GM19438 (cell line): ENCODE measurements at regions not wholly inside any gene's neighbourhood (a gene's known extent, or its start where the extent isn't known, plus 50 kb on each side); places are given as distances from the start of the nearest gene placed in this dataset.

Experiments
- ATAC-seq: cut with Tn5 transposase; IDR thresholded peaks from one replicate; pipeline ENCODE4 v1.9.1; 2021; ENCODE audit warnings: low read depth; ENCODE audit not compliant: unreplicated experiment

DNA sequence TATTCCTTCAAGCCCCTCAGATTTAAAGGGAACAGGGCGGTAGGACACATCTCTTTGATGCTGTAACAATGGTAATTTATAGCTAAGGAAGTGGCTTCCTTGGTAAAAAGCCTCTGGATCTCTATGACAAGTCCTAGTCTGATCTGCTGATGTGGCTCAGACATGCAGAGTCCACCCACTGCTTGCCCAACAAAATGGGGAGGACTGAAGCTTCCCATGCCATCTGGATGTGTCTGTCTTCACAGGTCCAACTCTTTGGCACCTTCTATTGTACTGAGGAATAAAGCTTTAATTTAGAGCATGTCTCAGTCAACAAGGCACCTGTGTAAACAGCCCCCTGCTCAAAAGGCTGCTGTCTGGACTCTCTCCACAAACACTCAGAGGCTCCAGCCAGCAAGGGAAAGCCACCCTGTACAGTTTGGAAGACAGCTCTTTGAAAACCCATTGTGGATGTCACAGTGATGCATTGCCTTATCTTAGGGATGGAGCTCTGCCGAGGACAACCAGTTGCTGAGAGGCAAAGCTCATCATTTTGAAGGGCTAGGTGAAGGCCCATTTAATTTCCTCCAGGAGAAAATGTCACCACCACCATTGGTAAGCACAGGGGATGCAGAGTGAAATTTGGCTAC, 348.6 kb upstream of the GRM7 start:
- no peak for ATAC-seq

DNA sequence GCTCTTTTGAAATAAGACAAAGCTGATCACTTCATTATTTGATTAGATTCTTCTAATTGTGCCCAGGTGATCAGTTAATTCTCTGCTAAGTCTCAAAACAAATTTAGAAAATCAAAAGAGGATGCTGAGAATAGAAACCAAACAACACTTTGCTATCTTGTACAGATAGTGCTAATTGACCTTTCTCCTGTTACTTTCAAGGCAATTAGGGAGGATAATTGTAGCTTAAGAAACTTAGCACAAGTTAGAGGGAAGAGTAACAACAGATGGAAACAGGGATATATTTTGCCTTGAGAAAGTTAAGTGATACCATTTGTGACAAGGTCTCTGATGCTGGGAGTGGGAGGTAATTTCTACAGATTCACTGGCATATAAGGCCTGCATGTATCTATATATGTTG, 344.8 kb upstream of the GRM7 start:
- ATAC-seq, result no peak

DNA sequence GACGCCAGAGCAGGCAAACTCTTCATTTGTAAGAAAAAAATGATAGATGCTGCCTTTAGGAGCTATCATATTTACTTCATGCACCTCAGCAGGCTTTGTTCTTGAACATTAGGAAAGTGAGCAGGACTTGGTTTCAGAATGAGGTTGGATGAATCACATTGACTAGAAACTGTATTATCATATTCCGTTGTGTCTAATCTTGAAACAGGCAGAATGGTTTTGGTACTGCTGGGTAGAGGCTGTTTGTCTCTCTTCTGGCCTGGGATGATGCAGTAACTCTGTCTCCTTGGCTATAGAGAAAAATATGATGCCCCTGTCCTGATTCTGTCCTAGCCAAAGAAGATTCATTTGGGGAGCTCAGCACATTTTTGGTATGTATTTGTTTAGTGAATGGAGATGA, 344.2 kb upstream of the GRM7 start:
- ATAC-seq, result no peak

- no peak for ATAC-seq
These were observed 342.1 kb upstream of the GRM7 start for GRCh38 chr3:6518709-6519345.

GRCh38 chr3:6521369-6522113, 339.4 kb upstream of the GRM7 start:
- no peak for ATAC-seq

- ATAC-seq, result no peak
These were observed 338.7 kb upstream of the GRM7 start for GRCh38 chr3:6522191-6522590.

DNA sequence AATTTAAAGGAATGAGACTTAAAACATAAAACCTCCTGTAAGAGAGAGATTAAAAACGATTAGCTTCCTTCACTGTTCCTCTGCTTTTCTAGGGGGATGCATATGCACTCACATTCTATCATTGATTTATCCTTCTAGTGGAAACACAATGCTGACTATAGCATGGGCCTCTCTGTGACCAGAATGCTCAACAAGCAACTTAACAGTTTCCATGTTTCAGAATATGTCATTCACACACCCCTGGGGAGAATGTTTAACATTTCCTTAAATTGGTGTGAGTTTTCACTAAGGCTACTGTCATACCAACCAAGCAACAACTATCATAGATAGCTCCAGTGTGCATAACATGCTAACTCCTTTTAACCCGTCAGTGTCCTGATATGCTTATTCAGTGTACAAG, 337.9 kb upstream of the GRM7 start:
- no peak for ATAC-seq

- no peak for ATAC-seq
These were observed 336.4 kb upstream of the GRM7 start for GRCh38 chr3:6524479-6524878.

GRCh38 chr3:6526321-6526720, 334.6 kb upstream of the GRM7 start:
- ATAC-seq, result no peak

- no peak for ATAC-seq
These were observed 334.1 kb upstream of the GRM7 start for GRCh38 chr3:6526861-6527260.

GRCh38 chr3:6528951-6529350, 332.0 kb upstream of the GRM7 start:
- no peak for ATAC-seq

DNA sequence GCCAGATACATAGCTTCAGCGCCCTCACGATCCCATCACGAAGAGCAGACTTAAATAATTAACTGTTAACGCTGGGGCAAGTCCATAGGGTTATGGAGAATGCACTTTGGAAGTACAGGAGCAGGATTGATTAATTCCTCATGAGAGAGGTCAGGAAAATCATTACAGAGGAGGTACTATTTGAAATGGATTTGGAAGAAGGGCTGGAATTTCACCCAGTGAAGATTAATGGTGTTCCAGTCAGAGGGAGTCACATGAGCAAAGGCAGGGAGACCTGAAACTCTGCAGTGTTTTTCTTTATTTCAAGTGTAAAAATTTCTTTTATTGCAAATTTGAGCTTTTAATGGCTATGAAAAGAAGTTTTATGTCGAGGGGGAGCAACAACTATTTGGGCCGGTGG, 329.8 kb upstream of the GRM7 start:
- no peak for ATAC-seq

DNA sequence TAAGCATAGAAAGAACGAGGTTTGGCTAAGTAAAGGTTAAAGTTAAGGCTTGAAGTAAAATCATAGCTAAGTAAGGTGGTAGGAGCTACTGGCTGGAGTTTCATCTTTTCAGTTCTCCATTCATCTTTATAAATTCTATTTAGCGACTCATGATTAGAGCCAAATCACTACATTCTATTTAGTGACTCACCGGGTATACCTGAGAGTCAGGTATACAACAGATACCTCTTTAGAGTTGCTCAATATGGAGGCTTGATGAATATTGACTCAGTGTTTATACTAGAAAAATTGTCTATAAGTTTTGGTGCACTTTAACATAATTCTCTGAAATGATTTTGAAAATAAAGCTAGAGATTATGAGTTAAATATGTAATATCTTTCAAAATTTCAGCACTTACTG, 328.8 kb upstream of the GRM7 start:
- no peak for ATAC-seq

DNA sequence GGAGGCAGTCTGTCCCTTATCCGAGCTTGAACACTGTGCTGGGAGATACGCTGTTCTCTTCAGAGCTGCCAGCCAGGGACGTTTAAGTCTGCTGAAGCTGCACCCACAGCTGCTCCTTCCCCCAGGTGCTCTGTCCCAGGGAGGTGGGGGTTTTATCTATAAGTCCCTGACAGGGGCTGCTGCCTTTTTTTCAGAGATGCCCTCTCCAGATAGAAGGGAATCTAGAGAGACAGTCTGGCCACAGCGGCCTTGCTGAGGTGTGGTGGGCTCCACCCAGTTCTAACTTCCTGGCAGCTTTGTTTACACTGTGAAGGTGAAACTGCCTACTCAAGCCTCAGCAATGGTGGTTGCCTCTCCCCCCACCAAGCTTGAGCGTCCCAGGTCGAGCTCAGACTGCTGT, 319.9 kb upstream of the GRM7 start:
- no peak for ATAC-seq

GRCh38 chr3:6542795-6543194, 318.1 kb upstream of the GRM7 start:
- no peak for ATAC-seq

GRCh38 chr3:6549296-6549695, 311.6 kb upstream of the GRM7 start:
- no peak for ATAC-seq

DNA sequence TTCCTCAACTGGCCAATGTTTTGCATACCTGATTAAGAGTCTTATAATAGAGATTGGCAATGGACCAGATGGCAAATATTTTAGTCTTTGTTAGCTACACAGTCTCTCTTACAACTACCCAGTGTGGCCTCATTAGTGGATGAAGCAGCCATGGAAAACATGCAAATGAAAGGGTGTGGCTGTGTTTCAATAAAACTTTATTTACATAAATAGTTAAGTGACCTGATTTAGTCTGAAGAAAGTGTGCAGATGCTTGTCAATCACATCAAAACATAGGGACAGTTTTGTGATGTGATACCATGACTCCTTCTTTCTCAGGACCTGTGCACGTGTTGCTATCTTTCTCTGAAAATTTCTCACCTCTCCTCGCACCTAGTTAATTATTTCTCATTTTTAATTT, 309.8 kb upstream of the GRM7 start:
- ATAC-seq, result no peak

DNA sequence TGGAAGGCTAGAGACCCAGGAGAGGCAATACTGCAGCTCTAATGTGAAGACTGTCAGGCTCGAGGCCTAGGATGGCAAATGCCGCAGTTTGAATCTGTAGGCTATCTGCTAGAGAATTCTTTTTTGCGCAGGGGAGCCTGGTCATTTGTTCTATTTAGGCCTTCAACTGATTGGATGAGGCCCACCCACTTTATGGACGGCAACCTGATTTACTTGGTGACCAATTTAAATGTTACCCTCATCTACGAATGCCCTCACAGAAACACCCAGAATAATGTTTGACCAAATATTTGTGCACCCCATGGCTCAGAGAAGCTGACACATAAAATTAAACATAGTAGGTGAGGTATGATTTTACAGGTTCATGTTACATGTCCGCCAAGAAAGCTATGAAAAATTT, 300.7 kb upstream of the GRM7 start:
- no peak for ATAC-seq

GRCh38 chr3:6567241-6567640, 293.7 kb upstream of the GRM7 start:
- ATAC-seq, result no peak

DNA sequence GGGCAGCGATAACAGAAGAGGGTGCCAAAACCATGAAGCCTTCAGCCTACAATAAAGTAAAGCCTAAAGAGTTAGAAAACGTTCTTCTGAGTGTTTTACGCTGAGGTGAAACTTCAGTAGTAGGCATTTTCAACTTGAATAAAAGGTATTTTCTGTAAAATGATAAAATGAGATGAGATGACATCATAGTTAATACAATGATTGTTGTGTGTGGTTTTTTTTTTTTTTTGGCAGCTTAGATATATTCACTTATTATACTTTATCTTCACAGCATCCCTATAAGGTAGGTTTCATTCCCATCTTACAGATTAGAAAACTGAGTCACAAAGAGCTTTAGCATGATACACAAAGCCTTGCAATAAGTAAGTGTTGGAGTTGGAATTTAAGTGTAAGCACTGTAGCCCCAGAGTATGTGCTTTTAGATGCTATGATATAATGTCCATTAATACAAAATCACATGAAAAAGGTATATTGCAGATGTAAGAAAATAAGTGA, 291.9 kb upstream of the GRM7 start:
- ATAC-seq, result no peak

DNA sequence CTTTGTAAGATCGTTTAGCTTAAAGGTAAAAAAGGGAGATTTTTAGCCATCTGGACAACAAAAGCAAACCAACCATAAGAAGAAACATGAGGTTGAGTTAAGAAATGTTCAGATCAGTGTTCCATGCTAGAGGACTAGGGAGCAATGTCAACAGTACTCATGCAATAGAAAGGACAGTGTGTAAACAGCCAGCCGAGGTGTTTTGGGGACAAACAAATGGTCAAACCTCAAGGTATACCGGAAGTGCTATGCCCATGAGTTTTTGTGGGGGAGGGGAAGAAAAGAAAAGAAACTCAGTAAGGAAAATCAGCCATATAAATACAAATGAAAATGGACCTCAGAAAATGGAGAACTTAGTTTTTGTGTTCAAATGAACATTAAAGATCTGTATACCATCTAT, 289.5 kb upstream of the GRM7 start:
- no peak for ATAC-seq

DNA sequence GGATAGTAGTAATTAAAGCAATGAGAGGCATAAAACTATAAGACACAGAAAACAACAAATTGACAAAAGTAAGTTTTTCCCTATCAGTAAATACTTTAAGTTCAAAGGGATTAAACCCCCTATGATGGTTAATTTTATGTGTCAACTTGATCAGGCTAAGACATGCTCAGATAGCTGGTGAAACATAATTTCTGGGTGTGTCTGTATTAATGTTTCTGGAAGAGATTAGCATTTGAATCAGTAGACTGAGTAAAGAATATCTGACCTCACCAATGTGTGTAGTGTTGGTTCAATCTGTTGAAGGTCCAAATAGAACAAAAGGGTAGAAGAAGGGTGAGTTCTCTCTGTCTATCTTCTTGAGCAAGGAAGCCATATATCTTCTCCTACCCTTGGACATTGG, 283.3 kb upstream of the GRM7 start:
- no peak for ATAC-seq
